WTC11 (cell line): ENCODE measurements at regions not wholly inside any gene's neighbourhood (a gene's known extent, or its start where the extent isn't known, plus 50 kb on each side); places are given as distances from the start of the nearest gene placed in this dataset.

Experiments used
- ATAC-seq: fragments of 200-7000 bp; cut with Tn5 transposase; 2 replicates; pipeline ENCODE4 v1.10.0; 2021; ENCODE audit warnings: mild to moderate bottlenecking, moderate library complexity
- CTCF ChIA-PET: fragments of 300-600 bp; sonication (Branson Sonifier 250); formaldehyde crosslinking; loops from one replicate; lab custom pipeline; 2021; ENCODE audit warnings: antibody characterized with exemption; lab: Charles Lee
- POLR2A ChIA-PET: fragments of 350-600 bp; sonication (Branson Sonifier 250); formaldehyde crosslinking; loops from one replicate; lab custom pipeline; 2021; ENCODE audit warnings: antibody characterized with exemption; lab: Charles Lee
- DNase-seq: peaks from one replicate; pipeline ENCODE4 v3.0.0; 2021; ENCODE audit warnings: low spot score
- H3K27ac Mint-ChIP-seq: 2 replicates; pipeline ENCODE4 v1.8.0; 2021; ENCODE audit warnings: mixed read lengths
- H3K27me3 Mint-ChIP-seq: 2 replicates; pipeline ENCODE4 v1.8.0; 2021; ENCODE audit warnings: low read depth, mild to moderate bottlenecking, moderate library complexity, mixed read lengths
- H3K36me3 Mint-ChIP-seq: 2 replicates; pipeline ENCODE4 v1.8.0; 2021; ENCODE audit warnings: mixed read lengths
- H3K4me1 Mint-ChIP-seq: 2 replicates; pipeline ENCODE4 v1.8.0; 2022; ENCODE audit warnings: mixed read lengths
- H3K4me3 Mint-ChIP-seq: 2 replicates; pipeline ENCODE4 v1.8.0; 2021; ENCODE audit warnings: mild to moderate bottlenecking, moderate library complexity, mixed read lengths
- H3K9me3 Mint-ChIP-seq: 2 replicates; pipeline ENCODE4 v1.8.0; 2021; ENCODE audit warnings: mixed read lengths
- ELF4 ChIP-seq: sonication (generic); formaldehyde crosslinking; IDR thresholded peaks from 2 replicates; pipeline ENCODE4 v1.8.1; 2022; ENCODE audit warnings: low read depth, mild to moderate bottlenecking, moderate library complexity, missing genetic modification reagents
- FOXP4 ChIP-seq: sonication (generic); formaldehyde crosslinking; IDR thresholded peaks from 2 replicates; pipeline ENCODE4 v1.8.0; 2022; ENCODE audit warnings: mild to moderate bottlenecking, missing genetic modification reagents
- GRHL2 ChIP-seq: fragments of 250-450 bp; sonication (Bioruptor Pico); IDR thresholded peaks from 2 replicates; pipeline ENCODE4 v1.8.0; 2022; ENCODE audit warnings: mild to moderate bottlenecking, moderate library complexity; ENCODE audit not compliant: insufficient replicate concordance, severe bottlenecking
- KAT7 ChIP-seq: sonication (generic); formaldehyde crosslinking; IDR thresholded peaks from 2 replicates; pipeline ENCODE4 v1.8.1; 2023; ENCODE audit warnings: missing genetic modification reagents, mild to moderate bottlenecking, borderline replicate concordance
- NFATC4 ChIP-seq: fragments of 250-450 bp; sonication (Bioruptor Pico); IDR thresholded peaks from 2 replicates; pipeline ENCODE4 v1.9.0; 2021; ENCODE audit warnings: mild to moderate bottlenecking
- PRRX2 ChIP-seq: fragments of 250-450 bp; sonication (Bioruptor Pico); IDR thresholded peaks from 2 replicates; pipeline ENCODE4 v1.8.0; 2021; ENCODE audit warnings: mild to moderate bottlenecking
- SOX15 ChIP-seq: fragments of 250-450 bp; sonication (Bioruptor Pico); IDR thresholded peaks from 2 replicates; pipeline ENCODE4 v1.9.0; 2021; ENCODE audit warnings: mild to moderate bottlenecking
- SP1 ChIP-seq: sonication (generic); formaldehyde crosslinking; conservative IDR thresholded peaks from 2 replicates; pipeline ENCODE4 v1.8.1; 2022; ENCODE audit warnings: missing genetic modification reagents
- ZNF317 ChIP-seq: sonication (generic); formaldehyde crosslinking; IDR thresholded peaks from 2 replicates; pipeline ENCODE4 v1.8.1; 2023; ENCODE audit warnings: low read depth, mild to moderate bottlenecking, moderate library complexity, missing genetic modification reagents, borderline replicate concordance
- ZNF671 ChIP-seq: fragments of 250-450 bp; sonication (Bioruptor Pico); IDR thresholded peaks from 2 replicates; pipeline ENCODE4 v1.8.0; 2021; ENCODE audit warnings: mild to moderate bottlenecking
- TF ChIP-seq, protein P1 (sequence below): fragments of 250-450 bp; sonication (Bioruptor Pico); conservative IDR thresholded peaks from 2 replicates; pipeline ENCODE4 v1.9.0; 2021; ENCODE audit warnings: mild to moderate bottlenecking
- TF ChIP-seq, protein P2 (sequence below): fragments of 250-450 bp; sonication (Bioruptor Pico); IDR thresholded peaks from 2 replicates; pipeline ENCODE4 v1.8.0; 2021; ENCODE audit warnings: mild to moderate bottlenecking
- TF ChIP-seq, protein P3 (sequence below): sonication (generic); formaldehyde crosslinking; IDR thresholded peaks from 2 replicates; pipeline ENCODE4 v1.8.0; 2023; ENCODE audit warnings: mild to moderate bottlenecking, missing genetic modification reagents

DNA sequence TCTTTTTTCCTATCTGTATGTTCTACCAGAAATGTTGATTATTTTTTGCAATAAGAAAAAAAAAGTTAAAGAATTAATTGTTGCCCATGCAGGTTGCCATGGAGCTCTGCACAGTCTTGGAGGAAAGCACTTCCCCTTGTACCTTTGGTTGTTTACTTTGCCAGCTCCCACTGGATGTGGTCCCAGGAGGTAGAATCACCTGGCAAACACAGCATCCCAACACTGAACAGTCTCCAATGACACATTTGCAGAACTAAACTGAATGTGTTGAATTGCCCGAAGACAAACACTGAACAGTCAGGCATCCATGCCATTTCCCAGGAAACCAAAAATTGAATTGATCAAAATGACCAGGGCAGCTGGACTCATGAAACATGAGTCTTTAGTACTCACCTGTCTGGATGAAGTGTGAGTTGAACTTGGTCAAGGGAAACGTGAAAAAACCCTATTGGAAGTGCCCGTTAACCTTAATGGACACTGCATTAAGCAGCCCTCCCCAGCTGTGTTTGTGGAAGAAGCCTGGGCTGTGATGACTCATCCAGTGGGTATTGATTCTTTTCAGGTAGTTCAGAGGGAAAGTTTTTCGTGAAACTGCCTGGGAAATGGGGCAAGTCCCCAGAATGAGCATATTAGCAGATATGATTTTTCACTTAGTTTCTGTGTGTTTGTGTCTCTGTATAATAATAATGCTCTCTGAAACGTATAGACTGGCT is 284.7 kb upstream of the STT3B start (continued):
- TF ChIP-seq, protein P1, sequence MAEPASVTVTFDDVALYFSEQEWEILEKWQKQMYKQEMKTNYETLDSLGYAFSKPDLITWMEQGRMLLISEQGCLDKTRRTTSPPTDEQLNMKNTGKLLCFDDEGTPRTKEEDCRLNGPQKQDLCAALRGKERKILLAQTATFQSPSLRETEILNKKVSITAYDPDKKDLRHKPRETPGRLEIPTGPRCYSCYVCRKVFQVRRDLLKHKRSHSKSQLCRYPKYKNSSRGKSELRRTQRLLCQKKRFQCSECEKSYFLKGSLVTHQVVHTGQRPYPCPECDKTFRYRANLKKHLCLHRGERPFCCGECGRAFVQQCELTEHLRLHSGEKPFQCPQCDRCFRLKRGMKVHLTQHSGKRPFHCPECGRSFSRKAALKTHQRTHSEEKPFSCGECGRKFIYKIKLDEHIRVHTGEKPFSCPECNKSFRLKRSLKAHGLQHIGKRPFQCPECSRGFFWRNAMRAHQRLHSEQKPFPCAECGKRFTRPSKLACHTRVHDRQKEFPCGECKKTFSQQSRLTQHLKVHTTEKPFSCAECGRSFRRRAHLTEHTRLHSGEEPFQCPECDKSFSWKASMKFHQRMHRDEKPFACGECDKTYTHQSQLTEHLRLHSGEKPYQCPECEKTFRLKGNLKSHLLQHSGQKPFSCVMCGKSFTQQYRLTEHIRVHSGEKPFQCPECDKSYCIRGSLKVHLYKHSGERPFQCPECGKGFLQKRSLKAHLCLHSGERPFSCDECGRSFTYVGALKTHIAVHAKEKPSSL, result no peak

DNA sequence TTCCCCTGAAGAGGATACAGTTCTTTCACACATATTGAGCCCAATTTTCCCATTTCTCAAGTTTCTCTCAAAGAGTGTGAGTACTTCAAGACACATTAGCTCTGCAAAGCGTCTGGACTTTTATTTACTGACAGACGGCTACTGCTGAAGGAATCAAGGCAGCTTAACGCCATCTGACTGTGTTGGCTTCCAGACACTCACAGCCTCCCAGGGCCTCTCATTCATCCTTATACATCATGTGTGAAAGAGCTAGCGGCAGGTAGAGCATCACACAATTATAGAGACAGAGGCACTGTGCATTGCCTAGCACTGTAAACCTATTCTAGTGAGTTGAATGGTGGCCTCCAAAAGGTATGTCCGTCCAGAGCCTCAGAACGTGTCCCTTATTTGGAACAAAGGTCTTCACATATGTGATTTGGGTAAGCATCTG is 284.1 kb upstream of the STT3B start:
- POLR2A ChIA-PET, result interaction anchor here (0.6 kb wide), 1 partner anchor 79 kb away, joined by 3 read pairs; no protein-coding TSS in a partner anchor
- H3K27ac Mint-ChIP-seq, result no peak overlapping the region
- DNase-seq (no peak), ATAC-seq (no peak)
- CTCF ChIA-PET, result no interaction called here
- H3K27me3 Mint-ChIP-seq, result no peaks in the 10 kb centered on the region
- H3K4me1 Mint-ChIP-seq, result peaks cover 8% of the 10 kb centered on the region
- H3K36me3 Mint-ChIP-seq, result no peaks in the 10 kb centered on the region
- peaks cover 4% of the 10 kb centered on the region; the same call in 1 of the 2 replicates for H3K9me3 Mint-ChIP-seq
- no peak for TF ChIP-seq PRRX2 (CRISPR knock-in tag)
- H3K4me3 Mint-ChIP-seq, result no peak overlapping the region

GRCh38 chr3:31249545-31249944 is 283.2 kb upstream of the STT3B start:
- H3K36me3 Mint-ChIP-seq, result no peaks in the 10 kb centered on the region
- H3K9me3 Mint-ChIP-seq, result peaks cover 4% of the 10 kb centered on the region; the same call in 1 of the 2 replicates
- POLR2A ChIA-PET, result no interaction called here
- no peak overlapping the region for H3K4me3 Mint-ChIP-seq
- H3K27me3 Mint-ChIP-seq, result no peaks in the 10 kb centered on the region
- peaks cover 8% of the 10 kb centered on the region for H3K4me1 Mint-ChIP-seq
- DNase-seq (no peak), ATAC-seq (no peak)
- CTCF ChIA-PET, result no interaction called here
- TF ChIP-seq, protein P2, sequence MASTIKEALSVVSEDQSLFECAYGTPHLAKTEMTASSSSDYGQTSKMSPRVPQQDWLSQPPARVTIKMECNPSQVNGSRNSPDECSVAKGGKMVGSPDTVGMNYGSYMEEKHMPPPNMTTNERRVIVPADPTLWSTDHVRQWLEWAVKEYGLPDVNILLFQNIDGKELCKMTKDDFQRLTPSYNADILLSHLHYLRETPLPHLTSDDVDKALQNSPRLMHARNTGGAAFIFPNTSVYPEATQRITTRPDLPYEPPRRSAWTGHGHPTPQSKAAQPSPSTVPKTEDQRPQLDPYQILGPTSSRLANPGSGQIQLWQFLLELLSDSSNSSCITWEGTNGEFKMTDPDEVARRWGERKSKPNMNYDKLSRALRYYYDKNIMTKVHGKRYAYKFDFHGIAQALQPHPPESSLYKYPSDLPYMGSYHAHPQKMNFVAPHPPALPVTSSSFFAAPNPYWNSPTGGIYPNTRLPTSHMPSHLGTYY (CRISPR knock-in tag), result no peak
- TF ChIP-seq NFATC4 (CRISPR knock-in tag), result no peak
- TF ChIP-seq GRHL2 (CRISPR knock-in tag), result no peak
- TF ChIP-seq, protein P3, sequence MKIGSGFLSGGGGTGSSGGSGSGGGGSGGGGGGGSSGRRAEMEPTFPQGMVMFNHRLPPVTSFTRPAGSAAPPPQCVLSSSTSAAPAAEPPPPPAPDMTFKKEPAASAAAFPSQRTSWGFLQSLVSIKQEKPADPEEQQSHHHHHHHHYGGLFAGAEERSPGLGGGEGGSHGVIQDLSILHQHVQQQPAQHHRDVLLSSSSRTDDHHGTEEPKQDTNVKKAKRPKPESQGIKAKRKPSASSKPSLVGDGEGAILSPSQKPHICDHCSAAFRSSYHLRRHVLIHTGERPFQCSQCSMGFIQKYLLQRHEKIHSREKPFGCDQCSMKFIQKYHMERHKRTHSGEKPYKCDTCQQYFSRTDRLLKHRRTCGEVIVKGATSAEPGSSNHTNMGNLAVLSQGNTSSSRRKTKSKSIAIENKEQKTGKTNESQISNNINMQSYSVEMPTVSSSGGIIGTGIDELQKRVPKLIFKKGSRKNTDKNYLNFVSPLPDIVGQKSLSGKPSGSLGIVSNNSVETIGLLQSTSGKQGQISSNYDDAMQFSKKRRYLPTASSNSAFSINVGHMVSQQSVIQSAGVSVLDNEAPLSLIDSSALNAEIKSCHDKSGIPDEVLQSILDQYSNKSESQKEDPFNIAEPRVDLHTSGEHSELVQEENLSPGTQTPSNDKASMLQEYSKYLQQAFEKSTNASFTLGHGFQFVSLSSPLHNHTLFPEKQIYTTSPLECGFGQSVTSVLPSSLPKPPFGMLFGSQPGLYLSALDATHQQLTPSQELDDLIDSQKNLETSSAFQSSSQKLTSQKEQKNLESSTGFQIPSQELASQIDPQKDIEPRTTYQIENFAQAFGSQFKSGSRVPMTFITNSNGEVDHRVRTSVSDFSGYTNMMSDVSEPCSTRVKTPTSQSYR, result no peak
- TF ChIP-seq ELF4 (CRISPR knock-in tag), result no peak
- no peak for TF ChIP-seq FOXP4 (CRISPR knock-in tag)
- TF ChIP-seq ZNF671 (CRISPR knock-in tag), result no peak
- TF ChIP-seq KAT7 (CRISPR knock-in tag), result no peak
- TF ChIP-seq ZNF317, result no peak
- no peak for TF ChIP-seq SP1 (CRISPR knock-in tag)
- TF ChIP-seq SOX15 (CRISPR knock-in tag), result no peak
- H3K27ac Mint-ChIP-seq, result no peak overlapping the region
